ENCODE measurements at regions not wholly inside any gene's neighbourhood (a gene's known extent, or its start where the extent isn't known, plus 50 kb on each side); places are given as distances from the start of the nearest gene placed in this dataset.

GRCh38 chr5:124592891-124593290 lies 153.5 kb downstream of the ZNF608 start:
- intact Hi-C loops (cut with DNase I, micrococcal nuclease): no loop called here
- no peaks in the 10 kb centered on the region for H3K9me3 ChIP-seq

GRCh38 chr5:124591583-124591982 lies 154.9 kb downstream of the ZNF608 start:
- no peak for TF ChIP-seq CTCF (IDR thresholded peaks at IDR 0.05)
- no peak for ATAC-seq

More at GRCh38 chr5:124592891-124593290, 153.5 kb downstream of the ZNF608 start:
- no peak for TF ChIP-seq CTCF (IDR thresholded peaks at IDR 0.05)
- Histone ChIP-seq H3K36me3 (ENCODE audit: low read depth) (no peaks in the 10 kb centered on the region), H3K4me3 (no peak overlapping the region), H3K4me1 (ENCODE audit: low read depth) (no peaks in the 10 kb centered on the region)
- ATAC-seq (no peak), DNase-seq (no peak)

GRCh38 chr5:124590686-124591085 lies 155.8 kb downstream of the ZNF608 start:
- ATAC-seq (no peak), DNase-seq (no peak)
- no peaks in the 10 kb centered on the region for H3K36me3 ChIP-seq (ENCODE audit: low read depth)
- intact Hi-C loops (cut with DNase I, micrococcal nuclease): no loop called here
- H3K4me3 ChIP-seq: no peak overlapping the region
- TF ChIP-seq CTCF (IDR thresholded peaks at IDR 0.05): no peak
- H3K4me1 ChIP-seq (ENCODE audit: low read depth): no peaks in the 10 kb centered on the region
- no peaks in the 10 kb centered on the region for H3K9me3 ChIP-seq

More at GRCh38 chr5:124591583-124591982, 154.9 kb downstream of the ZNF608 start:
- Histone ChIP-seq H3K4me3 (no peak overlapping the region), H3K36me3 (ENCODE audit: low read depth) (no peaks in the 10 kb centered on the region), H3K4me1 (ENCODE audit: low read depth) (no peaks in the 10 kb centered on the region), H3K9me3 (no peaks in the 10 kb centered on the region)
- DNase-seq: no peak
- intact Hi-C loops (cut with DNase I, micrococcal nuclease): no loop called here

GRCh38 chr5:124587280-124587679 lies 159.2 kb downstream of the ZNF608 start:
- H3K36me3 ChIP-seq (ENCODE audit: low read depth): no peaks in the 10 kb centered on the region
- intact Hi-C loops (cut with DNase I, micrococcal nuclease): no loop called here
- ATAC-seq (no peak), DNase-seq (no peak)
- no peak overlapping the region for H3K4me3 ChIP-seq
- no peak for TF ChIP-seq CTCF (IDR thresholded peaks at IDR 0.05)
- no peaks in the 10 kb centered on the region for H3K4me1 ChIP-seq (ENCODE audit: low read depth)
- no peaks in the 10 kb centered on the region for H3K9me3 ChIP-seq

- no peak for TF ChIP-seq CTCF (IDR thresholded peaks at IDR 0.05)
- intact Hi-C loops (cut with DNase I, micrococcal nuclease): no loop called here
- no peaks in the 10 kb centered on the region for H3K9me3 ChIP-seq
- ATAC-seq (no peak), DNase-seq (no peak)
- no peak overlapping the region for H3K4me3 ChIP-seq
- H3K4me1 ChIP-seq (ENCODE audit: low read depth): no peaks in the 10 kb centered on the region
- H3K36me3 ChIP-seq (ENCODE audit: low read depth): no peaks in the 10 kb centered on the region
These were observed 161.3 kb downstream of the ZNF608 start for GRCh38 chr5:124584991-124585715.

All from mucosa of descending colon (tissue), 3 donors.